ENCODE measurements at regions not wholly inside any gene's neighbourhood (a gene's known extent, or its start where the extent isn't known, plus 50 kb on each side); places are given as distances from the start of the nearest gene placed in this dataset.

DNA sequence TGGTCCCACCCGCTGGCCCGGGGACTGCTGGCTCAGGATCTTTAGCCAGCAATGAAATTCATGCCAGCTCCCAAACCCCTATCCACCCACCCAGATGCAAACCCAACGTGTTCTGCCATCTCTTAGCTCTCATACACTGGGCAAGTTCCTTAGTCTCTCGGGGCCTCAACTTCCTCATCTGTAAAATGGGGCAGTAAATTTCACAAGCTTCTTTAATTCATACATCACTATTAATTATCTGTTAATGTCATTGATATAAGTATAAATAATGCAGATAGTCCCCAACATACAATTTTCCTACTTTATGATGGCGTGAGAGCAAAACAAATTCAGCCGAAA lies 398.7 kb downstream of the SOX9 start:
- Histone ChIP-seq H3K27ac (ENCODE audit: low read length) (peak overlapping the region; percentile 79), H3K79me2 (ENCODE audit: low read length) (peaks cover 96% of the 10 kb centered on the region), H3K4me2 (ENCODE audit: low read length) (peak overlapping the region; percentile 77), H3K9ac (ENCODE audit: low read length) (peak overlapping the region; percentile 50), H3K27me3 (ENCODE audit: low read length) (no peaks in the 10 kb centered on the region), H3F3A (ENCODE audit: low read length, unreplicated experiment) (peaks cover 3% of the 10 kb centered on the region), H2AFZ (ENCODE audit: low read length) (no peak overlapping the region), H3K9me3 (ENCODE audit: low read length) (no peaks in the 10 kb centered on the region), H3K36me3 (ENCODE audit: low read depth, low read length) (no peaks in the 10 kb centered on the region), H3K9me2 (replicated peaks; ENCODE audit: low read length) (no peaks in the 10 kb centered on the region), H4K20me1 (ENCODE audit: low read length) (no peaks in the 10 kb centered on the region; the same call in 1 of the 2 replicates), H3K4me3 (ENCODE audit: low read length) (peak overlapping the region; percentile 50), H3K4me1 (ENCODE audit: insufficient read depth, low read length) (peaks cover 30% of the 10 kb centered on the region)
- CTCF ChIA-PET = no interaction called here
- TF ChIP-seq EZH2phosphoT487 (IDR thresholded peaks at IDR 0.05; ENCODE audit: borderline replicate concordance, low read length) (no peak), EZH2 (IDR thresholded peaks at IDR 0.05; ENCODE audit: low read length, unreplicated experiment) (no peak)
- TF ChIP-seq, protein P1, sequence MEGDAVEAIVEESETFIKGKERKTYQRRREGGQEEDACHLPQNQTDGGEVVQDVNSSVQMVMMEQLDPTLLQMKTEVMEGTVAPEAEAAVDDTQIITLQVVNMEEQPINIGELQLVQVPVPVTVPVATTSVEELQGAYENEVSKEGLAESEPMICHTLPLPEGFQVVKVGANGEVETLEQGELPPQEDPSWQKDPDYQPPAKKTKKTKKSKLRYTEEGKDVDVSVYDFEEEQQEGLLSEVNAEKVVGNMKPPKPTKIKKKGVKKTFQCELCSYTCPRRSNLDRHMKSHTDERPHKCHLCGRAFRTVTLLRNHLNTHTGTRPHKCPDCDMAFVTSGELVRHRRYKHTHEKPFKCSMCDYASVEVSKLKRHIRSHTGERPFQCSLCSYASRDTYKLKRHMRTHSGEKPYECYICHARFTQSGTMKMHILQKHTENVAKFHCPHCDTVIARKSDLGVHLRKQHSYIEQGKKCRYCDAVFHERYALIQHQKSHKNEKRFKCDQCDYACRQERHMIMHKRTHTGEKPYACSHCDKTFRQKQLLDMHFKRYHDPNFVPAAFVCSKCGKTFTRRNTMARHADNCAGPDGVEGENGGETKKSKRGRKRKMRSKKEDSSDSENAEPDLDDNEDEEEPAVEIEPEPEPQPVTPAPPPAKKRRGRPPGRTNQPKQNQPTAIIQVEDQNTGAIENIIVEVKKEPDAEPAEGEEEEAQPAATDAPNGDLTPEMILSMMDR (conservative IDR thresholded peaks at IDR 0.05; ENCODE audit: low read depth, low read length) = no peak
- POLR2A ChIA-PET (ENCODE audit: unreplicated experiment) = interaction anchor here (0.7 to 1.0 kb wide), 2 partner anchors 97 to 112 kb away, joined by 3 read pairs; no protein-coding TSS in a partner anchor
- no TSS peak for BruUV-seq (replicated peaks)
- DNase-seq (no peak), ATAC-seq (no peak)
- intact Hi-C loops (cut with micrococcal nuclease) = no loop called here

- H3F3A ChIP-seq (ENCODE audit: low read length, unreplicated experiment) = peaks cover 3% of the 10 kb centered on the region
- H3K9me3 ChIP-seq (ENCODE audit: low read length) = no peaks in the 10 kb centered on the region
- intact Hi-C loops (cut with micrococcal nuclease) = no loop called here
- H3K27me3 ChIP-seq (ENCODE audit: low read length) = no peaks in the 10 kb centered on the region
- peaks cover 20% of the 10 kb centered on the region for H3K4me1 ChIP-seq (ENCODE audit: insufficient read depth, low read length)
- H3K9ac ChIP-seq (ENCODE audit: low read length) = no peak overlapping the region
- no peaks in the 10 kb centered on the region for H3K36me3 ChIP-seq (ENCODE audit: low read depth, low read length)
- no peak for ATAC-seq
- CTCF ChIA-PET = no interaction called here
- peaks cover 93% of the 10 kb centered on the region for H3K79me2 ChIP-seq (ENCODE audit: low read length)
- no peak for TF ChIP-seq EZH2phosphoT487 (IDR thresholded peaks at IDR 0.05; ENCODE audit: borderline replicate concordance, low read length)
- DNase-seq = no peak
- POLR2A ChIA-PET (ENCODE audit: unreplicated experiment) = no interaction called here
- no peak overlapping the region for H2AFZ ChIP-seq (ENCODE audit: low read length)
- BruUV-seq (replicated peaks) = no TSS peak
- H3K4me3 ChIP-seq (ENCODE audit: low read length) = no peak overlapping the region
- peaks cover 6% of the 10 kb centered on the region; the same call in 1 of the 2 replicates for H4K20me1 ChIP-seq (ENCODE audit: low read length)
- H3K4me2 ChIP-seq (ENCODE audit: low read length) = no peak overlapping the region
- H3K9me2 ChIP-seq (replicated peaks; ENCODE audit: low read length) = no peaks in the 10 kb centered on the region
- no peak overlapping the region for H3K27ac ChIP-seq (ENCODE audit: low read length)
Observed at GRCh38 chr17:72520665-72521303, 400.0 kb downstream of the SOX9 start.

DNA sequence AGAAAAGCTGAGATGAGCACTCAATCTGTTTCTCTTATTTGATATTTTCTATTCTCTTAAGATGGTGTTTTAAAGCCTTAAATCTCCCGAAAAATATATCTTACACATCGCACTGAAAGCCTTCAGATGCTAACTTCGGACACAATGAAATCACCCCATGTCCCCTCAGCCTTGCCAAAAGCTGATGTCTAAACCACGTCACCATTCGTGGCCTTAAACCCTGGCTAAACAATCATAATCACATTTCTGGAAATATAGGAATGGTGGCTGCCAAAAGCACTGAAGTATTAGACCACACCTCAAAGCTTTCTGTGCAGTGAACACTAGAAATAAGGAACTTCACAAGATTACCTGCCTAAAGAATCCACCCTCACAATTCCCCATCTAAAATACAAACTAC lies 402.7 kb downstream of the SOX9 start:
- CTCF ChIA-PET = no interaction called here
- H3K79me2 ChIP-seq (ENCODE audit: low read length) = peaks cover 91% of the 10 kb centered on the region
- no peaks in the 10 kb centered on the region for H3K27me3 ChIP-seq (ENCODE audit: low read length)
- H3K27ac ChIP-seq (ENCODE audit: low read length) = no peak overlapping the region
- H3K4me3 ChIP-seq (ENCODE audit: low read length) = no peak overlapping the region
- H3K9me3 ChIP-seq (ENCODE audit: low read length) = no peaks in the 10 kb centered on the region
- POLR2A ChIA-PET (ENCODE audit: unreplicated experiment) = no interaction called here
- no peaks in the 10 kb centered on the region for H3K9me2 ChIP-seq (replicated peaks; ENCODE audit: low read length)
- BruUV-seq (replicated peaks) = no TSS peak
- TF ChIP-seq EZH2 (IDR thresholded peaks at IDR 0.05; ENCODE audit: low read length, unreplicated experiment) = no peak
- no peak for TF ChIP-seq EZH2phosphoT487 (IDR thresholded peaks at IDR 0.05; ENCODE audit: borderline replicate concordance, low read length)
- TF ChIP-seq, protein P1 (conservative IDR thresholded peaks at IDR 0.05; ENCODE audit: low read depth, low read length) = no peak
- intact Hi-C loops (cut with micrococcal nuclease) = no loop called here
- no peak overlapping the region for H2AFZ ChIP-seq (ENCODE audit: low read length)
- H3K4me2 ChIP-seq (ENCODE audit: low read length) = no peak overlapping the region
- H3F3A ChIP-seq (ENCODE audit: low read length, unreplicated experiment) = peaks cover 3% of the 10 kb centered on the region
- peaks cover 6% of the 10 kb centered on the region; the same call in 1 of the 2 replicates for H4K20me1 ChIP-seq (ENCODE audit: low read length)
- peaks cover 13% of the 10 kb centered on the region for H3K4me1 ChIP-seq (ENCODE audit: insufficient read depth, low read length)
- DNase-seq = no peak
- no peak for ATAC-seq
- H3K36me3 ChIP-seq (ENCODE audit: low read depth, low read length) = no peaks in the 10 kb centered on the region
- H3K9ac ChIP-seq (ENCODE audit: low read length) = no peak overlapping the region

Data from PC-3 (cell line).